GM12892 (cell line): ENCODE measurements at regions not wholly inside any gene's neighbourhood (a gene's known extent, or its start where the extent isn't known, plus 50 kb on each side); places are given as distances from the start of the nearest gene placed in this dataset.

Experiments used
- POLR2A ChIP-seq: IDR thresholded peaks from 2 replicates; pipeline ENCODE4 v1.6.1; 2011; ENCODE audit warnings: low read depth, low read length, control low read depth
- POLR2AphosphoS5 ChIP-seq: IDR thresholded peaks from 2 replicates; pipeline ENCODE4 v1.6.1; 2011; ENCODE audit warnings: low read depth, low read length, control low read depth
- TAF1 ChIP-seq: IDR thresholded peaks from 2 replicates; pipeline ENCODE4 v1.6.1; 2011; ENCODE audit warnings: low read depth, mild to moderate bottlenecking, control low read depth, low read length, borderline replicate concordance

- no peak for TF ChIP-seq POLR2AphosphoS5
- TF ChIP-seq TAF1, result no peak
- no peak for TF ChIP-seq POLR2A
These were observed 1225.5 kb downstream of the TBC1D22A start for GRCh38 chr22:47987885-47988515.
